Gastrocnemius medialis (tissue), 4 donors: ENCODE measurements at regions not wholly inside any gene's neighbourhood (a gene's known extent, or its start where the extent isn't known, plus 50 kb on each side); places are given as distances from the start of the nearest gene placed in this dataset.

Source experiments
- CTCF ChIP-seq, 5 experiments: fragments of 450-650 bp in 3 of 5; fragments of 200-600 bp in 2 of 5; sonication (generic) in 2 of 5; IDR thresholded peaks in 4 of 5; conservative IDR thresholded peaks in 1 of 5; 1 replicate in 4 of 5; 2 replicates in 1 of 5; pipeline ENCODE4 v1.5.1; 2016 to 2019; ENCODE audit warnings: antibody characterized with exemption in 5 of 5, mild to moderate bottlenecking in 3 of 5, moderate library complexity in 3 of 5
- POLR2A ChIP-seq, 2 donors: fragments of 450-650 bp; IDR thresholded peaks; one replicate each; pipeline ENCODE4 v1.6.1; 2017; ENCODE audit warnings: antibody characterized with exemption in 2 of 2, mild to moderate bottlenecking in 2 of 2, moderate library complexity in 2 of 2

- TF ChIP-seq CTCF (IDR thresholded peaks at IDR 0.05 in 4 of 5, conservative IDR thresholded peaks at IDR 0.05 in 1 of 5) = no peak
- TF ChIP-seq POLR2A (IDR thresholded peaks at IDR 0.05) = no peak
Observed at GRCh38 chr2:144654523-144654922, 134.6 kb upstream of the ZEB2 start.
